PFSK-1 (cell line): ENCODE measurements at regions not wholly inside any gene's neighbourhood (a gene's known extent, or its start where the extent isn't known, plus 50 kb on each side); places are given as distances from the start of the nearest gene placed in this dataset.

Source experiments
- POLR2AphosphoS5 ChIP-seq: IDR thresholded peaks from 2 replicates; pipeline ENCODE4 v1.6.1; 2012; ENCODE audit warnings: low read depth, mild to moderate bottlenecking, control low read depth, low read length, moderate library complexity
- REST ChIP-seq, 2 experiments: IDR thresholded peaks; 2 replicates each; pipeline versions ENCODE4 v1.6.1 to v1.8.0; 2011 to 2012; ENCODE audit warnings: low read depth in 2 of 2, low read length in 2 of 2, control low read depth in 1 of 2, inconsistent platforms in 1 of 2, mild to moderate bottlenecking in 1 of 2, moderate library complexity in 1 of 2; ENCODE audit not compliant: insufficient read depth in 1 of 2
- SIN3A ChIP-seq: IDR thresholded peaks from 2 replicates; pipeline ENCODE4 v1.6.1; 2012; ENCODE audit warnings: mild to moderate bottlenecking, low read length, moderate library complexity, borderline replicate concordance; ENCODE audit not compliant: insufficient read depth
- TAF1 ChIP-seq: IDR thresholded peaks from 2 replicates; pipeline ENCODE4 v1.6.1; 2012; ENCODE audit warnings: low read length, control low read depth, borderline replicate concordance; ENCODE audit not compliant: insufficient read depth

- TF ChIP-seq POLR2AphosphoS5 (no peak), SIN3A (no peak), REST (IDR thresholded peaks at IDR 0.05; ENCODE audit: insufficient read depth in 1 of 2, low read depth in 2 of 2, low read length in 2 of 2) (no peak), TAF1 (no peak)
Observed at GRCh38 chr5:19122923-19123322, 865.1 kb downstream of the CDH18 start.
